ENCODE measurements at regions not wholly inside any gene's neighbourhood (a gene's known extent, or its start where the extent isn't known, plus 50 kb on each side); places are given as distances from the start of the nearest gene placed in this dataset.

DNA sequence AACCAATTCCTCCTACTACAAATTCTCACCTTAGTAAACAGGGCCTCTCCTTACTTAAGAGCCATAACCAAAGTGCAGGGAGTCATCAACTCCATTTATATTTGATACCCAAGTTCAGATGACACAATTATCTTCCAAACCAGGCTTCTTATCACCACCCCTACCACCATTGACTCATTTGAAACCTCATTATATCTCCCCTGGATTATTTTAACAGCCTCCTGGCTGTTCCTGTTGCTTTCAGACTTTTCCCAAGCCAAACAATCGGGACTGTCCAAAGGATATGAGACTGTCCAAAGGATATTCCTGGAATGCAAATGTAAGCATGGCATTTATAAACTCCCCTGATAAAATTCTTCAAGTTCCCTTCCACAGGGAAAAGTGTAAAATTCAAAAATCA lies 394.3 kb downstream of the MAFB start (continued):
- TF ChIP-seq CHD2 (IDR thresholded peaks at IDR 0.05; ENCODE audit: low read length): no peak
- TF ChIP-seq CEBPB (IDR thresholded peaks at IDR 0.05; ENCODE audit: low read depth, low read length): no peak
